Endodermal cell (in vitro differentiated cells): ENCODE measurements at regions not wholly inside any gene's neighbourhood (a gene's known extent, or its start where the extent isn't known, plus 50 kb on each side); places are given as distances from the start of the nearest gene placed in this dataset.
"Not testable (repeated sequence)": the region's sequence is repeated elsewhere in the genome, so short reads cannot be mapped to it uniquely, and the experiment has no call there.

ENCODE experiments used
- DNase-seq: peaks from one replicate; pipeline ENCODE4 v3.0.0-alpha.2; 2017
- H3K27ac ChIP-seq: 2 replicates; pipeline ENCODE4 v1.5.1; 2013; ENCODE audit warnings: mild to moderate bottlenecking, low read depth, low read length, moderate library complexity
- H3K27me3 ChIP-seq: 2 replicates; pipeline ENCODE4 v1.6.1; 2013; ENCODE audit warnings: mild to moderate bottlenecking, low read length, moderate library complexity; ENCODE audit not compliant: insufficient read depth, control insufficient read depth, poor library complexity, severe bottlenecking
- H3K36me3 ChIP-seq: 2 replicates; pipeline ENCODE4 v1.7.0; 2013; ENCODE audit warnings: mild to moderate bottlenecking, low read length, moderate library complexity; ENCODE audit not compliant: control insufficient read depth, insufficient read depth
- H3K4me1 ChIP-seq: one replicate; pipeline ENCODE4 v1.7.0; 2013; ENCODE audit warnings: low read length; ENCODE audit not compliant: control insufficient read depth, insufficient read depth
- H3K4me3 ChIP-seq: 2 replicates; pipeline ENCODE4 v1.5.1; 2013; ENCODE audit warnings: mild to moderate bottlenecking, low read length, moderate library complexity
- H3K9ac ChIP-seq: 2 replicates; pipeline ENCODE4 v1.6.1; 2013; ENCODE audit warnings: mild to moderate bottlenecking, low read length, moderate library complexity; ENCODE audit not compliant: poor library complexity, severe bottlenecking; ENCODE audit errors: extremely low read depth
- H3K9me3 ChIP-seq: 2 replicates; pipeline ENCODE4 v1.6.1; 2013; ENCODE audit warnings: mild to moderate bottlenecking, low read length, moderate library complexity; ENCODE audit not compliant: control insufficient read depth
- H3K27ac Mint-ChIP-seq: 2 replicates; pipeline ENCODE4 v1.8.0; 2020; ENCODE audit warnings: mixed read lengths
- H3K27me3 Mint-ChIP-seq: 2 replicates; pipeline ENCODE4 v1.8.0; 2021; ENCODE audit warnings: mild to moderate bottlenecking, mixed read lengths; ENCODE audit not compliant: insufficient read depth
- H3K36me3 Mint-ChIP-seq: 2 replicates; pipeline ENCODE4 v1.8.0; 2020; ENCODE audit warnings: low read depth, mixed read lengths
- H3K4me1 Mint-ChIP-seq: 2 replicates; pipeline ENCODE4 v1.8.0; 2020; ENCODE audit warnings: mixed read lengths
- H3K4me3 Mint-ChIP-seq: 2 replicates; pipeline ENCODE4 v1.8.0; 2020; ENCODE audit warnings: mild to moderate bottlenecking, moderate library complexity, mixed read lengths
- H3K9me3 Mint-ChIP-seq: 2 replicates; pipeline ENCODE4 v1.8.0; 2020; ENCODE audit warnings: mild to moderate bottlenecking, mixed read lengths
- WGBS, 2 experiments: methylation state at CpG; one replicate each; pipeline versions ENCODE4 v1.1.5 to v1.1.7; 2013; ENCODE audit warnings: missing lambda C conversion rate in 2 of 2, mixed read lengths in 1 of 2; ENCODE audit not compliant: insufficient coverage in 1 of 2, insufficient read length in 1 of 2; 5-methylcytosine and 5-hydroxymethylcytosine counted together
- TF ChIP-seq, protein P1 (sequence below): fragments of 200-600 bp; sonication (generic); conservative IDR thresholded peaks from 2 replicates; pipeline ENCODE4 v1.5.0; 2021; ENCODE audit warnings: antibody characterized with exemption, mild to moderate bottlenecking

DNA sequence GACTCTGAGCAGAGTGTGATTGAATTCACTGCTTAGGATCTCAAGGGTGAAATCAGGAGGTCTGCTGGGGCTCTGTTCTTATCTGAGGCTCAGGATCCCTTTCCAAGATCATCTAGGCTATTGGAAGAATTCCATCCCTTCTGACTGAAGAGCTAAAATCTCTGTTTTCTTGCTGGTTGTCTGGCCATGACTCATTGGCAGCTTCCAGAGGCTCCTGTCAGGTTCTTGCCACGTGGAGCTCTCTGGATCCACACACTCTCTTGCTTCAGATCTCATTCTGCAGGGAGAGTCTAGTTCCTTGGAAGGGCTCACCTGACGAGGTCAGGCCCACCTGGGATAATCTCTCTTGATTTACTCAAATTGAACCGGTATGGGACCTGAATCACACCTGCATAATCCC is 930.7 kb downstream of the CDH8 start:
- no peak for DNase-seq
- Histone ChIP-seq H3K27me3 (no peaks in the 10 kb centered on the region), H3K4me1 (no peaks in the 10 kb centered on the region), H3K9me3 (no peaks in the 10 kb centered on the region), H3K9ac (no peak overlapping the region), H3K36me3 (no peaks in the 10 kb centered on the region), H3K4me3 (no peak overlapping the region), H3K27ac (no peak overlapping the region)
- Mint-ChIP-seq H3K4me1 (peaks cover 3% of the 10 kb centered on the region), H3K27me3 (no peaks in the 10 kb centered on the region), H3K9me3 (no peaks in the 10 kb centered on the region), H3K36me3 (no peaks in the 10 kb centered on the region), H3K27ac (no peak overlapping the region), H3K4me3 (no peak overlapping the region)
- WGBS, 2 experiments: 72% methylated on average over 2 of the region's 3 CpGs; no CpG with 5 or more reads in 1 of the 2 experiments
- TF ChIP-seq, protein P1, sequence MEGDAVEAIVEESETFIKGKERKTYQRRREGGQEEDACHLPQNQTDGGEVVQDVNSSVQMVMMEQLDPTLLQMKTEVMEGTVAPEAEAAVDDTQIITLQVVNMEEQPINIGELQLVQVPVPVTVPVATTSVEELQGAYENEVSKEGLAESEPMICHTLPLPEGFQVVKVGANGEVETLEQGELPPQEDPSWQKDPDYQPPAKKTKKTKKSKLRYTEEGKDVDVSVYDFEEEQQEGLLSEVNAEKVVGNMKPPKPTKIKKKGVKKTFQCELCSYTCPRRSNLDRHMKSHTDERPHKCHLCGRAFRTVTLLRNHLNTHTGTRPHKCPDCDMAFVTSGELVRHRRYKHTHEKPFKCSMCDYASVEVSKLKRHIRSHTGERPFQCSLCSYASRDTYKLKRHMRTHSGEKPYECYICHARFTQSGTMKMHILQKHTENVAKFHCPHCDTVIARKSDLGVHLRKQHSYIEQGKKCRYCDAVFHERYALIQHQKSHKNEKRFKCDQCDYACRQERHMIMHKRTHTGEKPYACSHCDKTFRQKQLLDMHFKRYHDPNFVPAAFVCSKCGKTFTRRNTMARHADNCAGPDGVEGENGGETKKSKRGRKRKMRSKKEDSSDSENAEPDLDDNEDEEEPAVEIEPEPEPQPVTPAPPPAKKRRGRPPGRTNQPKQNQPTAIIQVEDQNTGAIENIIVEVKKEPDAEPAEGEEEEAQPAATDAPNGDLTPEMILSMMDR: no peak

DNA sequence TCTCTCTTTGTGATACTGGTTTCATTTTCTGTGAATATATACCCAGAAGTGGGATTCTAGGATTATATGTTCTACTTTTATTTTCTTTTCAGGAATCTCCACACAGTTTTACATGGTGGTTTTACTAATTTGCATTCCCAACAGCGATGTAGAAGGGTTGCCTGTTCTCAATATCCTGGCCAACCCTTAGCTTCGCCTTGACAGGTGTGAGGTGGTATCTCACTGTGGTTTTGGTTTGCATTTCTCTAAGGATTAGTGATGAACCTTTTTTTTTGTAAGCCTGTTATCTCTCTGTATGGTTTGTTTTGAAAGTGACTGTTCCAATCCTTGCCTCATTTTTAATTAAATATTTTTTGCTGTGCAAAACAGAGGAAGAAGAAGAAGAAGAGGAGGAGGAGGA is 937.7 kb downstream of the CDH8 start:
- TF ChIP-seq, protein P1: no peak
- Histone ChIP-seq H3K4me1 (no peaks in the 10 kb centered on the region), H3K4me3 (no peak overlapping the region), H3K27ac (no peak overlapping the region), H3K9ac (no peak overlapping the region), H3K27me3 (no peaks in the 10 kb centered on the region), H3K9me3 (no peaks in the 10 kb centered on the region), H3K36me3 (no peaks in the 10 kb centered on the region)
- Mint-ChIP-seq H3K9me3 (no peaks in the 10 kb centered on the region), H3K27ac (no peak overlapping the region), H3K27me3 (no peaks in the 10 kb centered on the region), H3K36me3 (no peaks in the 10 kb centered on the region), H3K4me3 (no peak overlapping the region), H3K4me1 (peaks cover 5% of the 10 kb centered on the region)
- WGBS, 2 experiments: 97% methylated on average over 2 of the region's 2 CpGs; no CpG with 5 or more reads in 1 of the 2 experiments
- DNase-seq: no peak

DNA sequence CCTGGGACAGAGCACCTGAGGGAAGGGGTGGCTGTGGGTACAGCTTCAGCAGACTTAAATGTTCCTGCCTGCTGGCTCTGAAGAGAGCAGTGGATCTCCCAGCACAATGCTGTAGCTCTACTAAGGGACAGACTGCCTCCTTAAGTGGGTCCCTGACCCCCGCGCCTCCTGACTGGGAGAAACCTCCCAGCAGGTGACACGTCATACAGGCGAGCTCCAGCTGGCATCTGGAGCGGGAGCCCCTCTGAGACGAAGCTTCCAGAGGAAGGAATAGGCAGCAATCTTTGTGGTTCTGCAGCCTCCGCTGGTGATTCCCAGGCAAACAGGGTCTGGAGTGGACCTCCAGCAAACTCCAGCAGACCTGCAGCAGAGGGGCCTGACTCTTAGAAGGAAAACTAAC is 944.9 kb downstream of the CDH8 start:
- not testable (repeated sequence) for H3K4me1 Mint-ChIP-seq, H3K27me3 Mint-ChIP-seq
- 90 to 98% methylated on average over 7 of the region's 7 CpGs for WGBS, 2 experiments

DNA sequence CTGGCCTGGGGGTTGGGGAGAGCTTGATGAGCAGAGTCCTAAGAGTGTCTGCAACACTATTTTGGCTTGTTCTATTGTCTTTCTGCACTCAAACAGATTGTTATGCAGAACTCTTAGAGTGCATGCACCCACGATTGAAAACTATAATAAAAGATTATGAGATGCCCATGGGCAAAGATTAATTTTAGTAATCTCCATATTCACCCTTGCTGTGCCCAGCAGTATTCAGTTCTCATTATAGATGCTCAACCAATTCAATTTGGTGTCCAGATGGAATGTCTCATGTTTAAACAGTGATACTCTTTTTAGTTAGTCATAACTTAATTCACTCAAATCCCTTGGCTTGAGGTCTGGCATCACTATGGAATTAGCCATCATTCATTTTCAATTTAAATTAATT is 952.5 kb downstream of the CDH8 start:
- DNase-seq: no peak
- WGBS, 2 experiments: 95% methylated on average over 1 of the region's 1 CpG; no CpG with 5 or more reads in 1 of the 2 experiments
- Histone ChIP-seq H3K4me3 (no peak overlapping the region), H3K9ac (no peak overlapping the region), H3K27me3 (no peaks in the 10 kb centered on the region), H3K4me1 (no peaks in the 10 kb centered on the region), H3K36me3 (no peaks in the 10 kb centered on the region), H3K9me3 (no peaks in the 10 kb centered on the region), H3K27ac (no peak overlapping the region)
- H3K4me3 Mint-ChIP-seq: no peak overlapping the region
- no peak overlapping the region for H3K27ac Mint-ChIP-seq
- TF ChIP-seq, protein P1: no peak
- no peaks in the 10 kb centered on the region for H3K27me3 Mint-ChIP-seq
- H3K36me3 Mint-ChIP-seq: no peaks in the 10 kb centered on the region
- H3K4me1 Mint-ChIP-seq: no peaks in the 10 kb centered on the region
- no peaks in the 10 kb centered on the region for H3K9me3 Mint-ChIP-seq

More for the DNA sequence above, 944.9 kb downstream of the CDH8 start:
- not testable (repeated sequence) for H3K4me1 ChIP-seq, H3K9me3 ChIP-seq, H3K9ac ChIP-seq, H3K27ac ChIP-seq, H3K27ac Mint-ChIP-seq, DNase-seq, H3K4me3 ChIP-seq, H3K36me3 ChIP-seq, H3K9me3 Mint-ChIP-seq, H3K4me3 Mint-ChIP-seq, H3K27me3 ChIP-seq, H3K36me3 Mint-ChIP-seq
